Keratinocyte (primary cell): ENCODE measurements at regions not wholly inside any gene's neighbourhood (a gene's known extent, or its start where the extent isn't known, plus 50 kb on each side); places are given as distances from the start of the nearest gene placed in this dataset.

Experiments
- DNase-seq: peaks from one replicate; pipeline ENCODE4 v3.0.0-alpha.2; 2011; ENCODE audit warnings: low read depth, missing footprints, low spot score
- FAIRE-seq: peaks from 2 replicates; lab custom pipeline; 2011; peaks lifted over from hg19 to GRCh38; lab: Jason Lieb, UNC
- H2AFZ ChIP-seq: 2 replicates; pipeline ENCODE4 v1.6.0; 2012; ENCODE audit warnings: low read length, control low read depth, inconsistent platforms; ENCODE audit not compliant: control insufficient read depth
- H3K27ac ChIP-seq: 2 replicates; pipeline ENCODE4 v1.5.1; 2011; ENCODE audit warnings: low read length; ENCODE audit not compliant: control insufficient read depth, insufficient read depth
- H3K27me3 ChIP-seq: 3 replicates; pipeline ENCODE4 v1.6.0; 2011; ENCODE audit warnings: low read length; ENCODE audit not compliant: control insufficient read depth, insufficient read depth; ENCODE audit errors: extremely low read depth
- H3K36me3 ChIP-seq, 2 experiments: 2 replicates in 1 of 2; 3 replicates in 1 of 2; pipeline ENCODE4 v1.5.1; 2011; ENCODE audit warnings: low read length in 2 of 2, mild to moderate bottlenecking in 1 of 2; ENCODE audit not compliant: control insufficient read depth in 2 of 2, insufficient read depth in 2 of 2; ENCODE audit errors: extremely low read depth in 1 of 2
- H3K4me1 ChIP-seq: 3 replicates; pipeline ENCODE4 v1.5.1; 2011; ENCODE audit warnings: low read length; ENCODE audit not compliant: control insufficient read depth, insufficient read depth; ENCODE audit errors: extremely low read depth
- H3K4me2 ChIP-seq: 3 replicates; pipeline ENCODE4 v1.6.0; 2011; ENCODE audit warnings: low read depth, low read length; ENCODE audit not compliant: control insufficient read depth, insufficient read depth; ENCODE audit errors: extremely low read depth
- H3K4me3 ChIP-seq, 3 experiments: fragments of 200-600 bp in 1 of 3; sonication (generic) in 1 of 3; 2 replicates in 2 of 3; 3 replicates in 1 of 3; pipeline ENCODE4 v1.5.1; 2011 to 2016; ENCODE audit warnings: low read length in 3 of 3, mild to moderate bottlenecking in 3 of 3, control low read depth in 2 of 3, inconsistent platforms in 1 of 3, low read depth in 1 of 3, mixed read lengths in 1 of 3, mixed run types in 1 of 3, moderate library complexity in 1 of 3; ENCODE audit not compliant: control insufficient read depth in 2 of 3, insufficient read depth in 2 of 3; ENCODE audit errors: extremely low read depth in 1 of 3
- H3K79me2 ChIP-seq: 2 replicates; pipeline ENCODE4 v1.6.0; 2012; ENCODE audit warnings: low read length; ENCODE audit not compliant: control insufficient read depth, insufficient read depth
- H3K9ac ChIP-seq: 3 replicates; pipeline ENCODE4 v1.6.0; 2011; ENCODE audit warnings: low read length; ENCODE audit not compliant: control insufficient read depth, insufficient read depth; ENCODE audit errors: extremely low read depth
- H3K9me1 ChIP-seq: 3 replicates; pipeline ENCODE4 v1.6.0; 2011; ENCODE audit warnings: low read length; ENCODE audit not compliant: control insufficient read depth, insufficient read depth; ENCODE audit errors: extremely low read depth
- H3K9me3 ChIP-seq: 2 replicates; pipeline ENCODE4 v1.5.1; 2012; ENCODE audit warnings: low read depth, low read length; ENCODE audit not compliant: control insufficient read depth
- H4K20me1 ChIP-seq: 3 replicates; pipeline ENCODE4 v1.6.0; 2011; ENCODE audit warnings: low read length; ENCODE audit not compliant: control insufficient read depth, insufficient read depth; ENCODE audit errors: extremely low read depth
- CTCF ChIP-seq, 3 experiments: IDR thresholded peaks in 1 of 3; conservative IDR thresholded peaks in 1 of 3; optimal IDR thresholded peaks in 1 of 3; 2 replicates in 2 of 3; 3 replicates in 1 of 3; pipeline versions ENCODE3 to v1.5.1; 2011; ENCODE audit warnings: low read length in 3 of 3, mild to moderate bottlenecking in 3 of 3, moderate library complexity in 2 of 3, control low read depth in 1 of 3, inconsistent platforms in 1 of 3; ENCODE audit not compliant: insufficient read depth in 2 of 3; ENCODE audit errors: extremely low read depth in 1 of 3
- EZH2 ChIP-seq: IDR thresholded peaks from one replicate; pipeline ENCODE4 v1.6.1; 2012; ENCODE audit warnings: inconsistent platforms, mild to moderate bottlenecking, low read length, moderate library complexity
- dilution Hi-C: fragments of 300-500 bp; cut with MboI; formaldehyde crosslinking; loops from one replicate; pipeline ENCODE4 v1.7.0; 2020; ENCODE audit warnings: low sequenced_read_pairs; ENCODE audit not compliant: extremely low pct_ligation_motif_present

GRCh38 chr12:77531912-77532311, 298.8 kb upstream of the NAV3 start:
- Histone ChIP-seq H3K9me1 (no peaks in the 10 kb centered on the region), H2AFZ (no peak overlapping the region), H3K9me3 (no peaks in the 10 kb centered on the region), H3K4me1 (no peaks in the 10 kb centered on the region), H3K4me2 (no peak overlapping the region), H3K79me2 (no peaks in the 10 kb centered on the region), H3K4me3 (no peak overlapping the region), H3K27ac (no peak overlapping the region), H3K36me3 (no peaks in the 10 kb centered on the region), H3K9ac (no peak overlapping the region), H3K27me3 (no peaks in the 10 kb centered on the region), H4K20me1 (no peaks in the 10 kb centered on the region)
- DNase-seq, result no peak
- no peak for FAIRE-seq
- dilution Hi-C loops, result no loop called here
- TF ChIP-seq EZH2, result no peak
- no peak for TF ChIP-seq CTCF (optimal IDR thresholded peaks at IDR 0.05 in 1 of 3, IDR thresholded peaks at IDR 0.05 in 1 of 3, conservative IDR thresholded peaks at IDR 0.05 in 1 of 3; ENCODE audit: extremely low read depth in 1 of 3, insufficient read depth in 2 of 3, low read length in 3 of 3)

- no peaks in the 10 kb centered on the region for H3K4me1 ChIP-seq
- H3K9me1 ChIP-seq, result no peaks in the 10 kb centered on the region
- H3K4me3 ChIP-seq, result no peak overlapping the region
- dilution Hi-C loops, result no loop called here
- no peak overlapping the region for H3K4me2 ChIP-seq
- no peak for TF ChIP-seq CTCF (optimal IDR thresholded peaks at IDR 0.05 in 1 of 3, IDR thresholded peaks at IDR 0.05 in 1 of 3, conservative IDR thresholded peaks at IDR 0.05 in 1 of 3; ENCODE audit: extremely low read depth in 1 of 3, insufficient read depth in 2 of 3, low read length in 3 of 3)
- TF ChIP-seq EZH2, result no peak
- H3K9ac ChIP-seq, result no peak overlapping the region
- no peaks in the 10 kb centered on the region for H3K9me3 ChIP-seq
- no peak for FAIRE-seq
- no peaks in the 10 kb centered on the region for H3K27me3 ChIP-seq
- no peaks in the 10 kb centered on the region for H3K36me3 ChIP-seq
- H2AFZ ChIP-seq, result no peak overlapping the region
- H4K20me1 ChIP-seq, result no peaks in the 10 kb centered on the region
- H3K27ac ChIP-seq, result no peak overlapping the region
- DNase-seq, result no peak
- no peaks in the 10 kb centered on the region for H3K79me2 ChIP-seq
Measured at GRCh38 chr12:77522247-77522646, 308.4 kb upstream of the NAV3 start.
